ENCODE measurements at regions not wholly inside any gene's neighbourhood (a gene's known extent, or its start where the extent isn't known, plus 50 kb on each side); places are given as distances from the start of the nearest gene placed in this dataset.

- TF ChIP-seq ZNF70 (CRISPR knock-in tag; IDR thresholded peaks at IDR 0.05) (no peak), ZFP3 (CRISPR knock-in tag; IDR thresholded peaks at IDR 0.05) (no peak), ISL1 (CRISPR knock-in tag; IDR thresholded peaks at IDR 0.05) (no peak), CSRNP3 (CRISPR knock-in tag; IDR thresholded peaks at IDR 0.05) (no peak), ZFP30 (CRISPR knock-in tag; IDR thresholded peaks at IDR 0.05) (no peak), ZNF565 (CRISPR knock-in tag; conservative IDR thresholded peaks at IDR 0.05; ENCODE audit: low read depth) (no peak)
- TF ChIP-seq, protein P1, sequence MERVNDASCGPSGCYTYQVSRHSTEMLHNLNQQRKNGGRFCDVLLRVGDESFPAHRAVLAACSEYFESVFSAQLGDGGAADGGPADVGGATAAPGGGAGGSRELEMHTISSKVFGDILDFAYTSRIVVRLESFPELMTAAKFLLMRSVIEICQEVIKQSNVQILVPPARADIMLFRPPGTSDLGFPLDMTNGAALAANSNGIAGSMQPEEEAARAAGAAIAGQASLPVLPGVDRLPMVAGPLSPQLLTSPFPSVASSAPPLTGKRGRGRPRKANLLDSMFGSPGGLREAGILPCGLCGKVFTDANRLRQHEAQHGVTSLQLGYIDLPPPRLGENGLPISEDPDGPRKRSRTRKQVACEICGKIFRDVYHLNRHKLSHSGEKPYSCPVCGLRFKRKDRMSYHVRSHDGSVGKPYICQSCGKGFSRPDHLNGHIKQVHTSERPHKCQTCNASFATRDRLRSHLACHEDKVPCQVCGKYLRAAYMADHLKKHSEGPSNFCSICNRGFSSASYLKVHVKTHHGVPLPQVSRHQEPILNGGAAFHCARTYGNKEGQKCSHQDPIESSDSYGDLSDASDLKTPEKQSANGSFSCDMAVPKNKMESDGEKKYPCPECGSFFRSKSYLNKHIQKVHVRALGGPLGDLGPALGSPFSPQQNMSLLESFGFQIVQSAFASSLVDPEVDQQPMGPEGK (CRISPR knock-in tag; IDR thresholded peaks at IDR 0.05; ENCODE audit: borderline replicate concordance), result no peak
- TF ChIP-seq, protein P2, sequence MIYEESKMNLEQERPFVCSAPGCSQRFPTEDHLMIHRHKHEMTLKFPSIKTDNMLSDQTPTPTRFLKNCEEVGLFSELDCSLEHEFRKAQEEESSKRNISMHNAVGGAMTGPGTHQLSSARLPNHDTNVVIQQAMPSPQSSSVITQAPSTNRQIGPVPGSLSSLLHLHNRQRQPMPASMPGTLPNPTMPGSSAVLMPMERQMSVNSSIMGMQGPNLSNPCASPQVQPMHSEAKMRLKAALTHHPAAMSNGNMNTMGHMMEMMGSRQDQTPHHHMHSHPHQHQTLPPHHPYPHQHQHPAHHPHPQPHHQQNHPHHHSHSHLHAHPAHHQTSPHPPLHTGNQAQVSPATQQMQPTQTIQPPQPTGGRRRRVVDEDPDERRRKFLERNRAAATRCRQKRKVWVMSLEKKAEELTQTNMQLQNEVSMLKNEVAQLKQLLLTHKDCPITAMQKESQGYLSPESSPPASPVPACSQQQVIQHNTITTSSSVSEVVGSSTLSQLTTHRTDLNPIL (CRISPR knock-in tag; IDR thresholded peaks at IDR 0.05; ENCODE audit: low read depth), result no peak
These were observed 861.6 kb downstream of the METTL15 start for GRCh38 chr11:28969832-28970231.
